GM12872 (cell line): ENCODE measurements at regions not wholly inside any gene's neighbourhood (a gene's known extent, or its start where the extent isn't known, plus 50 kb on each side); places are given as distances from the start of the nearest gene placed in this dataset.

Experiments used
- TF ChIP-seq, protein P1 (sequence below): IDR thresholded peaks from 3 replicates; pipeline ENCODE4 v1.5.1; 2011; ENCODE audit warnings: low read depth, mild to moderate bottlenecking, low read length, moderate library complexity; ENCODE audit not compliant: insufficient read depth

DNA sequence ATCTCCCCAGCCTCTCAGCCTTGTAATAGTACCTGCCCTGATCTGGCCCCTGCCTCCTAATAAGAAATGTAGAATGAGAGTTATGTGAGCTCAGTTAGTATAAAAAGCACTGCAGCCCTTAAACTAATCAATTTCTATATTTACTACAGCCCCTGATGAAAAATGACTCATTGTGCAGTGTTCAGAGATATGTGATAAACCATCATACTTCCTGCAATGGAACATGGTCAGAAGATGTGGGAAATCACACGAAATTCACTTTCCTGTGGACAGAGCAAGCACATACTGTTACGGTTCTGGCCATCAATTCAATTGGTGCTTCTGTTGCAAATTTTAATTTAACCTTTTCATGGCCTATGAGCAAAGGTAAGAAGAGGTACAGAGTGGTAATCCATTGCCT, 176.8 kb upstream of the PDE4B start:
- TF ChIP-seq, protein P1, sequence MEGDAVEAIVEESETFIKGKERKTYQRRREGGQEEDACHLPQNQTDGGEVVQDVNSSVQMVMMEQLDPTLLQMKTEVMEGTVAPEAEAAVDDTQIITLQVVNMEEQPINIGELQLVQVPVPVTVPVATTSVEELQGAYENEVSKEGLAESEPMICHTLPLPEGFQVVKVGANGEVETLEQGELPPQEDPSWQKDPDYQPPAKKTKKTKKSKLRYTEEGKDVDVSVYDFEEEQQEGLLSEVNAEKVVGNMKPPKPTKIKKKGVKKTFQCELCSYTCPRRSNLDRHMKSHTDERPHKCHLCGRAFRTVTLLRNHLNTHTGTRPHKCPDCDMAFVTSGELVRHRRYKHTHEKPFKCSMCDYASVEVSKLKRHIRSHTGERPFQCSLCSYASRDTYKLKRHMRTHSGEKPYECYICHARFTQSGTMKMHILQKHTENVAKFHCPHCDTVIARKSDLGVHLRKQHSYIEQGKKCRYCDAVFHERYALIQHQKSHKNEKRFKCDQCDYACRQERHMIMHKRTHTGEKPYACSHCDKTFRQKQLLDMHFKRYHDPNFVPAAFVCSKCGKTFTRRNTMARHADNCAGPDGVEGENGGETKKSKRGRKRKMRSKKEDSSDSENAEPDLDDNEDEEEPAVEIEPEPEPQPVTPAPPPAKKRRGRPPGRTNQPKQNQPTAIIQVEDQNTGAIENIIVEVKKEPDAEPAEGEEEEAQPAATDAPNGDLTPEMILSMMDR = no peak

DNA sequence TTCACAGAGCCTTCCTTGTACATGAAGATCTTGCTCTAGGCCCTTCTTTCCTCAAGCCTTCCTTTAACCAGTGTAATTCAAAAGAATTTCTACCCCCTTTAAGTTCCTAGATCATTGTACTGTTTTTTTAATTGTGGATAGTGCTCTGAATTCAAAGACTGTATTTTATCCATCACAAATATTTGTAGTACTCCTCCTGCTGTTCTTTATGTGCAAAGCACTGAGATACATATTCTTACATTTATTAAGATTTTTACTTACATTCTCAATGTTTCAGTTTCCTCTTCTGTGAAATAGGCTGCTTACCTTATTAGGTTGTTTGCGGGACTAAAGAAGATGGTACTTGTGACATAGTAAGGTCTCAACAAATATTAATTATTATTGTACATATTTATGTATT, 168.8 kb upstream of the PDE4B start:
- TF ChIP-seq, protein P1 = no peak

DNA sequence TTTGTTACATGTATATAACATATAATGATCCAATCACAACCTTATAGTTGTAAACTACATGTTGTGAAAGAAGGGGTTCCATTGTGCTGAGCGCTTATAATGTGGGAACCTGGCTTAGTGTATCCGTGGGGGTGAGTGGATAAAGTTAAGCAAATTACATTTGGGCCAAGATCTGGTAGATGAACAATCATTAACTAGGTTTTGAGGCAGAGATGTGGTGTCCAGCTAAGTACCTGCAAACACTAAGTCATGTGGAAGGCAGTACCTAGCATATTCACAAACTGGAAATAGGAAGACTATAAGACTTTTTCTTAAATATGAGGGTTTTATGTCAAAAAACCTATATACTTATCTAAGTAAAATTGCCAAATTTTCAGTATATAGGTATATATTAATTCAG, 167.2 kb upstream of the PDE4B start:
- TF ChIP-seq, protein P1 = no peak

DNA sequence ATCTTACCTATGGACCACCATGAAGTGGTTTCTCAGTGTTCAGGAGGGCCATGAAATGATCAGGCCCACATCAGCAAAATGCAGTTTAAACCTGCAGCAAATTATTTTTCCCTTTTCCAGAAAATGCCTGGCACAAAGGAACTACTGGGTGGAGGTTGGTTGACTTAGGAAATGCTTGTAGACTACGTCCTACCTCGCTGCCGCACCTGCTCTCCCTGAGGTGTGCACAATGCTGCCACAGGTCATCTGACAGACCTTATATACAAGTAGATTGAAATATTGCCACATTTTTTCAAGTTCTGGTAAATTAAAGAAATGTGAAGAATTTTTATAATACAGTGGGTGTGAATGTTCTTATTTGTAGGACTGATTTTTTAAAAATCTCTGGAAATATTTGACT, 166.7 kb upstream of the PDE4B start:
- TF ChIP-seq, protein P1 = no peak

DNA sequence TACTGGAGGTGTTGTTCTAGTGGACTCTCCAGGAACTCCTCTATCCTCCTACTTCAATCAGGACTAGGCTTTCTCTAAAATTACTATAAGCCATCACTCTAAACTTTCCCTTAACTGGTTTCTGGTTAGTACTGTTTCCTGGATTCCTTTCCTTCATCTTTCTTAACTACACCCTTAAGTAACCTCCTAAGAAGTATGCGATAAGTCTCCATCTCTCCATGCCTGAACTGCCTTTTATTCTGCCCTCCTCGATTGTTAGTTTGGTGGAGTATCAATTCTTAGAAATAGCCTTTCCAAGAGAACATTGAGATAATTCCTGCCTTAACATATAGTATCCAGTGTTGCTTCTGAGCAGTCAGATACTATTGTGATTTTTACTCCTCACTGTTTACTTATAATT, 162.9 kb upstream of the PDE4B start:
- TF ChIP-seq, protein P1 = no peak

DNA sequence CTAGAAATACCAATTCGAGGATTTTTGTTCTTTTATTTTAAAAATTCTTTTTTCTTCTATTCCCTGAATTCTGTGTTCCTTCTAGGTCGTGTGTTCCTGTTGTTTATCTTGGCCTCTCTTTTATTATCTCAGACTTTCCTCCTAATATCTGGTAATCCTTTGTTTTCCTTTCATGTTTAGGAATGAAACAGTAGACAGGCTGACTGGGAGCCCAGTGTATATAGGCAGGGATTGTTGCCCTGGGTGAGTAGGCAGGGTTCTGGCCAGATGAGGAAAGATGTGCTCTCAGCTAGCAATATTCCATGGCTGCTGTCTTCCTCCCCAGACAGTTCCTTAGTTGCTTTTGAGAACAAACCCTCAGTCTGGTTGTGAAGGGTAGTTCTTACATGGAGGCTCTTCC, 161.8 kb upstream of the PDE4B start:
- TF ChIP-seq, protein P1 = no peak

DNA sequence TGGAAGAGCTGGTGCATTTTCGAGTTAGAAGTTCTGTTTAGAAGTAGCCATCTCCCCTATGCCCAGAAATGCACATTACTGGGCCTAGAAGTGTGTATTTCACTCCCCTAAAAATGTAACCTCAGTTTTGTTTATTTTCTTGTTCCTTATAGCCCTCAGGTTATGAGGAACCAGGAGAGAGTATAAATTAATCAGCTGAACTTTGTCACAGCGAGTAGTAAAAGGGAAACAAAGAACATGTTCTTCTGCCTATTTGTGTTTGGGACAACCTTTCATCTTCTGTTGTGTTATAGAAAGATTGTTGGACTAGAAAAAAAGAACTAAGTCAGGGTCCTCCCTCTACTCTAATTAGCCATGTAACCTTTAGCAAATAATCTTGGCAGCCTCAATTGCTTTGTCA, 160.5 kb upstream of the PDE4B start:
- TF ChIP-seq, protein P1 = no peak

DNA sequence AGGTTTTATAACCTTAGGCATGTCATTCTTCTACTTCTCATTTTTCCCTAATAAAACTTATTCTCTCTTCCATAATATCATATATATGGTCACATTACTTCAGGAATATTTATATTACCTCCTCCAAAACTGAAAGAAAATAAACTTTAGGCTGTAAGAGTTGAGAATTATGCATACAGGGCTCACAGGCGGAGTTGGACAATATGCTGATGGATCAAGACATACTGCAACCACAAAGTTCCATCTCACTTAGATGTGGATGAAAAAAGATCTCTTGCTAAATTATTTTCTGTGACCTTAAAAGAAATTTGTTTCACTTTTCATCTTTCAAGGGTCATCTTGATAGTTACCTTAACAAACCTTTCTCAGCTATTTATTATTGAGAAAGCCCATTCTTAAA, 152.6 kb upstream of the PDE4B start:
- TF ChIP-seq, protein P1 = no peak
